RCC 7860 (cell line): ENCODE measurements at regions not wholly inside any gene's neighbourhood (a gene's known extent, or its start where the extent isn't known, plus 50 kb on each side); places are given as distances from the start of the nearest gene placed in this dataset.
A peak's percentile ranks its signal among the peaks of the same experiment; 100 is the strongest.

Experiments
- DNase-seq: peaks from one replicate; pipeline ENCODE4 v3.0.0-alpha.2; 2015; ENCODE audit warnings: low spot score
- FAIRE-seq: peaks from 2 replicates; lab custom pipeline; 2012; peaks lifted over from hg19 to GRCh38; lab: Jason Lieb, UNC

DNA sequence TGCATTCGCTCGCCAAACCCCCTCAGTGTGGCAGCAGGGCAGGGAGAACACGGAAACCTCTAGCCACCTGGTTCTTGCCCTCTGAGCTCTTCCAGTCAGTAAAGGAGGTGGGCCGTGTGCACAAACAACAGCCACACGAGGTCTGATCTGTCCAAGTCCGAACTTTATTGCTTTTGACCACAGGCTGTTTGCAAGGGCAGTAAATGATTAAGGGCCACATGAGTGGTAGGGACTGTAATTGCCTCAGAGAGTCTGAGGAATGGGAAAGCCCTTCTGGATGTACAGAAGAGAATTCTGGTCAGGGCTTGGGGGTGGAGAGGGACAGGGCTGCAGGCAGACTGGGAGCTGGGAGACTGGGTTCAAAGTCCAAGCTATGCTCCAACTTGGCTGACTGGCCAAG is 75.7 kb upstream of the LHX1 start:
- DNase-seq (peak; percentile 47), FAIRE-seq (no peak)

- FAIRE-seq = no peak
- DNase-seq = no peak
Measured at GRCh38 chr17:36862116-36862920, 75.0 kb upstream of the LHX1 start.

DNA sequence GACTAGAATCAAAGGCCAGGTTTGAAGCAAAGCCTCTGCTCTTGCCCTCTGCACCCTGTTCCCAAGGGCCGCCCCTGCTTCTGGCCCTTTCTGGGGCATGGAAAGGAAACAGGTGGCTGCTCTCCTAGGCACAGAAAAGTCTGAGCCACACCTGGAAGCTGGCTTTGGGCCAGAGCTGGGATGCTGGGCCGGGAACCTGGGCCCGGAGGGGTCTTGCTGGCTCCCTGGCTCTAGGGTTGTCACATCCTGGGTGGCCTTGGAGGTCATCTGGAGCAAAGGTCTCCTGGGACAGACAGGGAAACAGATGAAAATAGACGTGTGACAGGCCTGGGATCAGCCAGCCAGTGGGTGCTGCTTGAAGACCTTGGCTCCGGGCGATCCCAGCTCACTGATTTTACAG is 74.1 kb upstream of the LHX1 start:
- FAIRE-seq (no peak), DNase-seq (no peak)

- no peak for FAIRE-seq
Measured at GRCh38 chr17:36863676-36864612, 73.3 kb upstream of the LHX1 start.

GRCh38 chr17:36864827-36865430 is 72.3 kb upstream of the LHX1 start:
- DNase-seq = no peak
- FAIRE-seq = no peak

More at GRCh38 chr17:36863676-36864612, 73.3 kb upstream of the LHX1 start:
- no peak for DNase-seq

DNA sequence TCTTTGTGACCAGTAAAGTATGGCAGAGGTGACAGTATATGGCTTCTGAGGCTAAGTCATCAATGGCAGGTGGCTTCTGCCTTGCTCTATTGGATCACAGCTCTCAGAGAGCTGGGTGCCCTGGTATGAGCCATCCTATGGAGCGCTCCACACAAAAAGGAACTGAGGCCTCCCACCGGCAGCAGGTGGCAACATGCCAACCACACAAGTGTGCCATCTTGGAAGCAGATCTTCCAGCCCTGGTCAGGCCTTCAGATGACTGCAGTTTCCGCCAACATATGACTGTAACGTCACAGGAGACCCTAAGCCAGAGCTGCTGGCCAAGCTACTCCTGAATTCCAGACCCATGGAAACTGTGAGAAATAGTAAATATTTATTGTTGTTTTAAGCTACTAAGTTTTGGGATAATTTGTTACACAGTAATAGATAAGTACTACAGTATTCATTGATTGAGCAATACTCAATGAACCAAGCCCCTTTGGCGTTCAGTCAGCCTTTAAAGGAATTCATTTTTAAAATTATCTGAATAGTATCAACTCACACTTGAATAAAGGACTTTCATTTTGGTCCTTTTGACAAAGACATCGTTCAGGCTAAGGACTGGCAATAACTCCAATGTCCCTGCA is 69.4 kb upstream of the LHX1 start:
- FAIRE-seq = no peak

DNA sequence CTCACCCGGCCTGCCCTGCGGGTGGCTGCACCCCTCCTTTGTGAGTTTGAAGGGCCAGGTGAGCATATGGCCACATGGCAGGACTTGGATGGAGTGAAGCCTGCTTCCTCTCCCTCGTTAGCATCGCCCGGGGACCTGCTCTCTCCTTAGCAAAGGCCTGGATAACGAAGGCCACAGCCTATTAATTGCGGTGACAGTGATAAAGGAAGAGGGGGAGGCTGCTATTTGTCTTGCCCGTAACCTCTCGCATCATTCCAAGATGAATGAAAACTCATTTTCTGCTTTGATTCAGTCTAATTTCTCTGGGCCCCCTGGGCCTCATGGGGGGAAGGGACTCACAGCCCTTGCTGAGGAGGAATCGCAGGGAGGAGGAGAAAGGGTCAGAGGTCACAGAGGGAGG is 68.5 kb upstream of the LHX1 start:
- FAIRE-seq (no peak), DNase-seq (no peak)

More for the DNA sequence above, 69.4 kb upstream of the LHX1 start:
- no peak for DNase-seq

GRCh38 chr17:36869441-36869840 is 67.8 kb upstream of the LHX1 start:
- no peak for DNase-seq
- no peak for FAIRE-seq

GRCh38 chr17:36869856-36870719 is 67.2 kb upstream of the LHX1 start:
- FAIRE-seq (no peak), DNase-seq (no peak)

- FAIRE-seq (no peak), DNase-seq (no peak)
Measured at GRCh38 chr17:36870720-36870999, 66.6 kb upstream of the LHX1 start.

GRCh38 chr17:36875698-36876293 is 61.5 kb upstream of the LHX1 start:
- no peak for FAIRE-seq
- DNase-seq = no peak

GRCh38 chr17:36876966-36877365 is 60.3 kb upstream of the LHX1 start:
- no peak for DNase-seq
- FAIRE-seq = no peak

DNA sequence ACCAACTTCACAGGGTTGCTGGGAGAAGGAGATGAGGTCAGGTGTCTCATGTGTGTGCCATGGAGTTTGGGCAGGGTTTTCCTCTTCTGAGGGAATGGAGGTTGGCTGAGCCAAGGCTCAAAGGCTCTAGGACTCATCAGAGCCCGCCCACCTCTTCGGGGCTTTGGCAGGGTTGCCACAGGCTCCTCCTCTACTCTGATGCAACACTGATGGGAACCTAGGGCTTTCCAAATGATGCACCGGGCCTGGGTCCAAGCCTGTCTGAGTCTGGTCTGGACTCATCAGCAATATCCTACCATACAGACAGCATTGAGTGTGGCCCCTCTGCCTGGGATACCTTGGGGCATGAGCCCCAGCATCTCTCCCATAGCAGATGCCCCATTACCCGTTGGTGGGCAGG is 59.5 kb upstream of the LHX1 start:
- no peak for FAIRE-seq
- DNase-seq = no peak

- FAIRE-seq (no peak), DNase-seq (no peak)
Measured at GRCh38 chr17:36878216-36878615, 59.1 kb upstream of the LHX1 start.

- DNase-seq = no peak
- no peak for FAIRE-seq
Measured at GRCh38 chr17:36879027-36879426, 58.2 kb upstream of the LHX1 start.

- no peak for DNase-seq
- no peak for FAIRE-seq
Measured at GRCh38 chr17:36879624-36880131, 57.6 kb upstream of the LHX1 start.

DNA sequence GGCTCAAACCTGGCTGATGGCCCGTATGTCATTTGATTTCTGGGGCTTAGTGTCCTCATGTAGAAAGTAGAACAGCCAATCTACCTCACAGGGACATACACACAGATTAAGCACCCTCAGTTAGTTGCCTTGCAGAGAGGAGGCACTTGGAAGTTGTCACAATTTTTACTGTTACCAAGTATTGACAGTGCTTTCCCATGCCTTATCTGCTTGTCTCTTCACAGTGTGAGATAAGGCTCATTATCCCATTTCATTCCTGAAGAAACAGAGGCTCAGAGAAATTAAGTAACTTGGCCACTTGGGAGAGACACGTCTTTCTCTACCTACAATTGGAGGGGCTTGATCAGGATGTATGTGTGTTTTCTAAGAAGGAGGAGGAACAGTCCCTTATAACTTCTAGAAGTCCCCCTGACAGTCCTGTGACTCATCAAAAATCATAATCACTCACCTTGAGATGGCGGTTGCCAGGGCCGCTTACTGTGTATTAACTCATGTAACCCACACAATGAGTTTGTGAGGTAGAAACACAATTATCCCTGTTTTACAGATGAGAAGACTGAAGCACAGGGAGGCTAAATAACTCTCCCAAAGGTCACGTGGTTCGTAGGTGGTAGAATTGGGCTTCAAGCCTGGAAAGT is 56.9 kb upstream of the LHX1 start:
- no peak for FAIRE-seq
- DNase-seq = peak; percentile 81

DNA sequence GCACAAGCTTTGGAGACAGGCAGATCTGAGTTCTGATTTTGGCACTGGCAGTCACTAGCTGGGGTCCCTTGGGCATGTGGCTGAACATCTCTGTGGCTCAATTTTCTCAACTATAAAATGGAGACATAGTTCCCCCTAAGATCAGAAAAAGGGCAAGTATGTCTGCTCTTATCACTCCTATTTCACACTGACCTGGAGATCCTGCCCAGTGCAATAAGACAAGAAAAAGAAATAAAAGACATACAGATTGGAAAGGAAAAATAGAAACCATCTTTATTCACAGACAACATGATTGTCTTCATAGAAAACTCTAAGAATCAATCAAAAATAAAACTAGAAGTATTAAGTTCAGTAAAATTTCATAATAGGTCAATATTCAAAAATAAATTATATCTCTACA is 56.0 kb upstream of the LHX1 start:
- DNase-seq = no peak
- no peak for FAIRE-seq

- FAIRE-seq = no peak
Measured at GRCh38 chr17:36884495-36885152, 52.7 kb upstream of the LHX1 start.

More at GRCh38 chr17:36884495-36885152, 52.7 kb upstream of the LHX1 start:
- no peak for DNase-seq
